Thyroid gland (tissue), 4 donors: ENCODE measurements at regions not wholly inside any gene's neighbourhood (a gene's known extent, or its start where the extent isn't known, plus 50 kb on each side); places are given as distances from the start of the nearest gene placed in this dataset.

Experiments used
- DNase-seq, 2 donors: peaks; one replicate each; pipeline ENCODE4 v3.0.0-alpha.2; 2019
- H3K27ac ChIP-seq, 3 donors: fragments of 200-600 bp; sonication (generic); 1 replicate in 2 of 3; 2 replicates in 1 of 3; pipeline ENCODE4 v1.5.1; 2016 to 2019; ENCODE audit warnings: mild to moderate bottlenecking in 1 of 3, moderate library complexity in 1 of 3
- H3K27me3 ChIP-seq: fragments of 200-600 bp; sonication (generic); one replicate; pipeline ENCODE4 v1.5.1; 2019
- H3K36me3 ChIP-seq, 2 donors: fragments of 200-600 bp; sonication (generic); one replicate each; pipeline ENCODE4 v1.5.1; 2016 to 2019
- H3K4me1 ChIP-seq, 2 donors: fragments of 200-600 bp; sonication (generic); one replicate each; pipeline ENCODE4 v1.5.1; 2017 to 2019
- H3K4me3 ChIP-seq, 3 donors: fragments of 200-600 bp; sonication (generic); replicated peaks in 1 of 3; 1 replicate in 2 of 3; 2 replicates in 1 of 3; pipeline ENCODE4 v1.5.1; 2016; ENCODE audit warnings: mild to moderate bottlenecking in 1 of 3
- H3K9me3 ChIP-seq: fragments of 200-600 bp; sonication (generic); one replicate; pipeline ENCODE4 v1.5.1; 2017
- POLR2A ChIP-seq, 2 donors: fragments of 450-650 bp; IDR thresholded peaks; one replicate each; pipeline ENCODE4 v1.6.1; 2017; ENCODE audit warnings: antibody characterized with exemption in 2 of 2, mild to moderate bottlenecking in 2 of 2, moderate library complexity in 1 of 2
- WGBS, 2 donors: methylation state at CpG; one replicate each; pipeline ENCODE4 v1.1.5; 2017; 5-methylcytosine and 5-hydroxymethylcytosine counted together
- intact Hi-C: fragments of 100-400 bp; cut with DNase I; formaldehyde crosslinking; loops from one replicate; pipeline ENCODE4 v1.15.1; 2023
- TF ChIP-seq, protein P1 (sequence below), 6 experiments: fragments of 200-600 bp in 3 of 6; fragments of 450-650 bp in 3 of 6; sonication (generic) in 3 of 6; IDR thresholded peaks; one replicate each; pipeline ENCODE4 v1.5.1; 2016 to 2019; ENCODE audit warnings: antibody characterized with exemption in 6 of 6, mild to moderate bottlenecking in 2 of 6, inconsistent platforms in 1 of 6, moderate library complexity in 1 of 6

DNA sequence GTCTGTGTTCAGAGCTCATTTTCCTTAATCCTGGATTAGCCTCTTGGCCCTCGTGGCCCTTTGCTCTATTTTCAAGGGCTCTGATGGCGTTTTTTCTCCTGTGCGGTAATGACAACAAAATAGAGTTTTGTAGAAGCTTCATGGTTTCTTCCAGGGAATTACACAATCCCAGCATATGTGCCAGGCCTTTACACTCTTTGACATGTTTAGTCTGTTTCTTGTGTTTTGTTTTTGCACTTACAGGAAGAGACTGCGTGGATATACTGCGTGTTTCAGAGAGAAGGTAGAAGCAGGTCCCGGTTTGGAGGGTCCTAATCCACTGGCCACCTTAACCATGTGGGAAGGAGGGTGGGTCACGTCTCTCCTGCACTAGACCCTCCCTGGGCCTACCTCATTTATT lies 400.2 kb upstream of the IRX4 start:
- H3K4me1 ChIP-seq = no peaks in the 10 kb centered on the region
- 75 to 80% methylated on average over 7 of the region's 7 CpGs for WGBS, 2 donors
- intact Hi-C loops = no loop called here
- no peak for DNase-seq
- no peaks in the 10 kb centered on the region for H3K36me3 ChIP-seq
- no peak overlapping the region for H3K27ac ChIP-seq
- H3K9me3 ChIP-seq = no peaks in the 10 kb centered on the region
- no peaks in the 10 kb centered on the region for H3K27me3 ChIP-seq
- no peak overlapping the region for H3K4me3 ChIP-seq
- TF ChIP-seq, protein P1, sequence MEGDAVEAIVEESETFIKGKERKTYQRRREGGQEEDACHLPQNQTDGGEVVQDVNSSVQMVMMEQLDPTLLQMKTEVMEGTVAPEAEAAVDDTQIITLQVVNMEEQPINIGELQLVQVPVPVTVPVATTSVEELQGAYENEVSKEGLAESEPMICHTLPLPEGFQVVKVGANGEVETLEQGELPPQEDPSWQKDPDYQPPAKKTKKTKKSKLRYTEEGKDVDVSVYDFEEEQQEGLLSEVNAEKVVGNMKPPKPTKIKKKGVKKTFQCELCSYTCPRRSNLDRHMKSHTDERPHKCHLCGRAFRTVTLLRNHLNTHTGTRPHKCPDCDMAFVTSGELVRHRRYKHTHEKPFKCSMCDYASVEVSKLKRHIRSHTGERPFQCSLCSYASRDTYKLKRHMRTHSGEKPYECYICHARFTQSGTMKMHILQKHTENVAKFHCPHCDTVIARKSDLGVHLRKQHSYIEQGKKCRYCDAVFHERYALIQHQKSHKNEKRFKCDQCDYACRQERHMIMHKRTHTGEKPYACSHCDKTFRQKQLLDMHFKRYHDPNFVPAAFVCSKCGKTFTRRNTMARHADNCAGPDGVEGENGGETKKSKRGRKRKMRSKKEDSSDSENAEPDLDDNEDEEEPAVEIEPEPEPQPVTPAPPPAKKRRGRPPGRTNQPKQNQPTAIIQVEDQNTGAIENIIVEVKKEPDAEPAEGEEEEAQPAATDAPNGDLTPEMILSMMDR (IDR thresholded peaks at IDR 0.05) = no peak
- no peak for TF ChIP-seq POLR2A (IDR thresholded peaks at IDR 0.05)

DNA sequence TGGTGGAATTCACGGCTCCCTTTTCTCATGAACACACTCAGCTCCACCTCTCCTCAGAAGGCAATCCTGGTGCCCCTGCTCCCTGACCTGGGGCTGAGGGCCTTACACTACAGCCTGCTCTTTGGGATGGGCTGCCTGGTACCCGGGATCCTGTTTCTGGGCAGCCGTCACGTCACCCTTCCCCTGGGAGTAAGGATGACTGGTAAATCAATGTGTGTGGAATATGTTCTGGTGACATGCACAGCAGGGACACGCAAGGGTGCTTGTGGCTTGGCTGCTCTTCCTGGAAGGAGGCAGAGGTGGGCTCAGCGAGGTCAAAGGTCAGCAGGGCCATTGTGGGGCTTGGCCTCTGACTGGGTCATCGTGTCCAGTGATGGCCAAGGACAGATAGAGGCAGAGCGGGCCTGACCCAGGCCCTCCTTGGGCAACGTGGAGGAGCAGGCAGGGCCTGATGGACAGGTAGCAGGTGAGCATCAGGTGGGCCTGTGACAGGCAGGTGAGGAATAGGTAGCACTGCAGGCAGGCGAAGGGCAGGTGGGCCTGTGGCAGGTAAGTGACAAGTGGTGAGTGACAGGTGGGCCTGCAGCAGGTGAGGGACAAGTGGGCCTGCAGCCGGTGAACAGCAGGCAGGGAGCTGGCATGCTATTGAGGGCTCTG lies 399.4 kb upstream of the IRX4 start:
- 69 to 83% methylated on average over 9 to 10 of the region's 11 CpGs for WGBS, 2 donors

DNA sequence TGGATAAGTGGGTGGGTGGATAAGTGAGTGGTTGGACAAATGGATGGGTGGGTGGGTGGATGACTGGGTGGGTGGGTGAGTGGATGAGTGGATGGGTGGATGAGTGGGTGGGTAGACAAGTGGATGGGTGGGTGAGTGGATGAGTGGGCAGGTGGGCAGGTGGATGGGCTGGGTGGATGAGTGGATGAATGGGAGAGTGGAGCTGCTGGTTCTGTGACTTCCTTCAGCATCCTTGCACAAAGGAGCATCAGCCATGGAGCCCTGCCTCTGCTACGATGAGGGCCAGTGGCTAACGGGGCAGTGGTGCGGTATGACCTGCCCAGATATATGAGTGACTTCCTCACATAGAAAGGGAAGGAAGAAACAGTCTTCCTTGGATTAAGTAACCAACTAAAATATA lies 398.7 kb upstream of the IRX4 start:
- H3K9me3 ChIP-seq = no peaks in the 10 kb centered on the region
- 88% methylated on average over 3 of the region's 3 CpGs for WGBS, 2 donors

More for the DNA sequence above, 399.4 kb upstream of the IRX4 start:
- H3K4me1 ChIP-seq = no peaks in the 10 kb centered on the region
- no peaks in the 10 kb centered on the region for H3K9me3 ChIP-seq
- TF ChIP-seq POLR2A (IDR thresholded peaks at IDR 0.05) = no peak
- TF ChIP-seq, protein P1 (IDR thresholded peaks at IDR 0.05) = no peak
- H3K27me3 ChIP-seq = no peaks in the 10 kb centered on the region
- H3K4me3 ChIP-seq = no peak overlapping the region
- no peak for DNase-seq
- no peak overlapping the region for H3K27ac ChIP-seq
- intact Hi-C loops = no loop called here
- no peaks in the 10 kb centered on the region for H3K36me3 ChIP-seq

DNA sequence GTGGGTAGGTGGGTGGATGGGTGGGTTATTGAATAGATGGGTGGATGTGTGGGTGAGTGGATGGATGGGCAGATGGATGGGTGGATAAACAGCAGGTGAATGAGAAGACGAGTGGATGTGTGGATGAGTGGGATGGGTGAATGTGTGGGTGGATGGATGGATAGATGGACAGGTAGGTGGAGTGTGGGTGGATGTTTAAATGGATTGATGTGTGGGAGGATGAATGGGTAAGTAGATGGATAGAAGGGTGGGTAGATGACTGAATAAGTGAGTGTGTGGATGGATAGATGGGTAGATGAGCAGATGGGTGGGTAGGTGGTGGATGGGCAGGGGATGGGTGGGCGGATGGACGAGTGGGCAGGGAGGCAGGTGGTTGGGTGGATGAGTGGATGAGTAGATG lies 397.6 kb upstream of the IRX4 start:
- intact Hi-C loops = no loop called here
- 87 to 91% methylated on average over 3 of the region's 3 CpGs for WGBS, 2 donors
- Histone ChIP-seq H3K27me3 (no peaks in the 10 kb centered on the region), H3K36me3 (no peaks in the 10 kb centered on the region), H3K9me3 (no peaks in the 10 kb centered on the region), H3K27ac (no peak overlapping the region), H3K4me3 (no peak overlapping the region), H3K4me1 (no peaks in the 10 kb centered on the region)
- DNase-seq = no peak
- TF ChIP-seq, protein P1 (IDR thresholded peaks at IDR 0.05) = no peak
- no peak for TF ChIP-seq POLR2A (IDR thresholded peaks at IDR 0.05)

More for the DNA sequence above, 398.7 kb upstream of the IRX4 start:
- H3K27me3 ChIP-seq = no peaks in the 10 kb centered on the region
- no peaks in the 10 kb centered on the region for H3K36me3 ChIP-seq
- no peaks in the 10 kb centered on the region for H3K4me1 ChIP-seq
- DNase-seq = no peak
- TF ChIP-seq, protein P1 (IDR thresholded peaks at IDR 0.05) = no peak
- no peak for TF ChIP-seq POLR2A (IDR thresholded peaks at IDR 0.05)
- no peak overlapping the region for H3K4me3 ChIP-seq
- H3K27ac ChIP-seq = no peak overlapping the region
- intact Hi-C loops = no loop called here

DNA sequence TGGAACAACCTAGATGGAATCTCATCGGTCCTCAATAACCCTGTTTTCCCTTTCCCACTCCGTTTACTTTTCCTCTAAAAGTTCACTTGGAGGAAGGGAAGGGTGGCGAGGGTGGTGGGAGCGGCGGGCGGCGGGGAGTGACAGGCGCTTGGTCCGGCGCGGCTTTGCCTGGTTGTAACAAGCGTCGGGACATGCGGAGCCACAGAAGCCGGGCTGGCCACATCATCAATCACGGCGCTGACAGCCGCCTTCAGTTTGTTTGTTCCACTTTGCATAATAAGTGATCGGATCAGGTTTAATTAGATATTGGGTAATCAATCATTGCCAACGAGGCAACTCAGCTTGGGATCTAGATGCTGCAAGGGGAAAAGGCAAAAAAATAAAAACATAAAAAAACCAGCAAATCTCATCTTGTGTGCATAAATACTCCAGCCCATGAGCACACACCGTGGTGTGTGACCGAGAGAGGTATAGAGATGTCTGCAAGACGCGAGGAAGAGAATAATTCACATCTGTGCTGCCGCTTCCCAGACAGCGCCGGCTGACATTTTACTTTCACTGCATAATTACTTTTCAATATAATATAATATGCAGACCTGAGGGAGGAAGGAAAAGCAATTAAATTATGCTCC lies 396.2 kb upstream of the IRX4 start:
- H3K27ac ChIP-seq = no peak overlapping the region
- no peaks in the 10 kb centered on the region for H3K4me1 ChIP-seq
- H3K9me3 ChIP-seq = no peaks in the 10 kb centered on the region
- H3K36me3 ChIP-seq = no peaks in the 10 kb centered on the region
- no peak overlapping the region for H3K4me3 ChIP-seq
- 74 to 77% methylated on average over 27 of the region's 27 CpGs for WGBS, 2 donors
- TF ChIP-seq, protein P1 (IDR thresholded peaks at IDR 0.05) = no peak
- no peak for TF ChIP-seq POLR2A (IDR thresholded peaks at IDR 0.05)
- no peak for DNase-seq
- intact Hi-C loops = no loop called here
- no peaks in the 10 kb centered on the region for H3K27me3 ChIP-seq
